Cardiac muscle cell (in vitro differentiated cells and primary cell): ENCODE measurements at regions not wholly inside any gene's neighbourhood (a gene's known extent, or its start where the extent isn't known, plus 50 kb on each side); places are given as distances from the start of the nearest gene placed in this dataset.
"Not testable (repeated sequence)": the region's sequence is repeated elsewhere in the genome, so short reads cannot be mapped to it uniquely, and the experiment has no call there.

Experiments used
- DNase-seq, 2 donors: peaks; one replicate each; pipeline versions ENCODE4 v3.0.0 to v3.0.0-alpha.2; 2010 to 2017; ENCODE audit warnings: low read depth in 1 of 2, low spot score in 1 of 2
- H3K27ac ChIP-seq: fragments of 200-600 bp; sonication (generic); 2 replicates; pipeline ENCODE4 v1.5.1; 2016
- H3K27me3 ChIP-seq: fragments of 200-600 bp; sonication (generic); 2 replicates; pipeline ENCODE4 v1.6.0; 2016; ENCODE audit warnings: control low read depth
- H3K36me3 ChIP-seq: fragments of 200-600 bp; sonication (generic); 2 replicates; pipeline ENCODE4 v1.5.1; 2016; ENCODE audit warnings: control low read depth
- H3K4me1 ChIP-seq: fragments of 200-600 bp; sonication (generic); 2 replicates; pipeline ENCODE4 v1.8.1; 2017; ENCODE audit warnings: low read depth, mild to moderate bottlenecking, mixed run types
- H3K4me3 ChIP-seq: fragments of 200-600 bp; sonication (generic); 2 replicates; pipeline ENCODE4 v1.5.1; 2016; ENCODE audit warnings: mild to moderate bottlenecking
- H3K9me3 ChIP-seq: fragments of 200-600 bp; sonication (generic); 2 replicates; pipeline ENCODE4 v1.5.1; 2017; ENCODE audit warnings: low read depth, mild to moderate bottlenecking, control low read depth
- CTCF ChIP-seq: IDR thresholded peaks from 2 replicates; pipeline ENCODE4 v1.5.1; 2012; ENCODE audit warnings: low read depth, mild to moderate bottlenecking, low read length

- H3K4me3 ChIP-seq, result no peak overlapping the region
- H3K27me3 ChIP-seq, result no peaks in the 10 kb centered on the region
- H3K27ac ChIP-seq, result no peak overlapping the region
- no peak for DNase-seq
- H3K36me3 ChIP-seq, result no peaks in the 10 kb centered on the region
- TF ChIP-seq CTCF, result no peak
- H3K9me3 ChIP-seq, result no peaks in the 10 kb centered on the region
- no peaks in the 10 kb centered on the region for H3K4me1 ChIP-seq
Observed at GRCh38 chr2:107737756-107738155, 88.9 kb upstream of the RGPD4 start.

- H3K27me3 ChIP-seq, result no peaks in the 10 kb centered on the region
- H3K27ac ChIP-seq, result no peak overlapping the region
- no peaks in the 10 kb centered on the region for H3K4me1 ChIP-seq
- H3K4me3 ChIP-seq, result no peak overlapping the region
- no peak for TF ChIP-seq CTCF
- H3K36me3 ChIP-seq, result no peaks in the 10 kb centered on the region
- no peaks in the 10 kb centered on the region for H3K9me3 ChIP-seq
- DNase-seq, result no peak
Observed at GRCh38 chr2:107738266-107738665, 88.4 kb upstream of the RGPD4 start.

- H3K27me3 ChIP-seq, result no peaks in the 10 kb centered on the region
- no peaks in the 10 kb centered on the region for H3K4me1 ChIP-seq
- no peaks in the 10 kb centered on the region for H3K36me3 ChIP-seq
- no peak for TF ChIP-seq CTCF
- H3K9me3 ChIP-seq, result no peaks in the 10 kb centered on the region
- DNase-seq, result no peak
- H3K4me3 ChIP-seq, result no peak overlapping the region
- no peak overlapping the region for H3K27ac ChIP-seq
Observed at GRCh38 chr2:107740300-107740699, 86.4 kb upstream of the RGPD4 start.

GRCh38 chr2:107742460-107743027 lies 84.1 kb upstream of the RGPD4 start:
- Histone ChIP-seq H3K27ac (no peak overlapping the region), H3K27me3 (no peaks in the 10 kb centered on the region), H3K4me3 (no peak overlapping the region), H3K4me1 (no peaks in the 10 kb centered on the region), H3K9me3 (no peaks in the 10 kb centered on the region), H3K36me3 (no peaks in the 10 kb centered on the region)
- no peak for DNase-seq
- TF ChIP-seq CTCF, result no peak

GRCh38 chr2:107743274-107743673 lies 83.4 kb upstream of the RGPD4 start:
- no peak overlapping the region for H3K4me3 ChIP-seq
- no peak overlapping the region for H3K27ac ChIP-seq
- H3K27me3 ChIP-seq, result no peaks in the 10 kb centered on the region
- no peak for DNase-seq
- H3K4me1 ChIP-seq, result no peaks in the 10 kb centered on the region
- no peaks in the 10 kb centered on the region for H3K9me3 ChIP-seq
- no peaks in the 10 kb centered on the region for H3K36me3 ChIP-seq
- no peak for TF ChIP-seq CTCF

GRCh38 chr2:107745100-107745499 lies 81.6 kb upstream of the RGPD4 start:
- TF ChIP-seq CTCF, result no peak
- no peak overlapping the region for H3K4me3 ChIP-seq
- H3K9me3 ChIP-seq, result no peaks in the 10 kb centered on the region
- no peak overlapping the region for H3K27ac ChIP-seq
- H3K4me1 ChIP-seq, result no peaks in the 10 kb centered on the region
- no peak for DNase-seq
- H3K27me3 ChIP-seq, result no peaks in the 10 kb centered on the region
- no peaks in the 10 kb centered on the region for H3K36me3 ChIP-seq

GRCh38 chr2:107746552-107747198 lies 80.0 kb upstream of the RGPD4 start:
- DNase-seq, H3K27me3 ChIP-seq, H3K9me3 ChIP-seq, H3K4me1 ChIP-seq, H3K36me3 ChIP-seq, H3K4me3 ChIP-seq, H3K27ac ChIP-seq: not testable (repeated sequence)
